GM12891 (cell line): ENCODE measurements at regions not wholly inside any gene's neighbourhood (a gene's known extent, or its start where the extent isn't known, plus 50 kb on each side); places are given as distances from the start of the nearest gene placed in this dataset.

ENCODE experiments used
- PAX5 ChIP-seq: IDR thresholded peaks from 2 replicates; pipeline ENCODE4 v1.6.1; 2011; ENCODE audit warnings: low read length, moderate library complexity, mild to moderate bottlenecking; ENCODE audit not compliant: insufficient read depth, severe bottlenecking
- POLR2A ChIP-seq: IDR thresholded peaks from 2 replicates; pipeline ENCODE4 v1.6.1; 2011; ENCODE audit warnings: low read depth, low read length, control low read depth
- POLR2AphosphoS5 ChIP-seq: IDR thresholded peaks from 2 replicates; pipeline ENCODE4 v1.6.1; 2011; ENCODE audit warnings: low read depth, low read length, control low read depth
- POU2F2 ChIP-seq: IDR thresholded peaks from 2 replicates; pipeline ENCODE4 v1.6.1; 2011; ENCODE audit warnings: low read depth, mild to moderate bottlenecking, control low read depth, low read length, moderate library complexity
- TAF1 ChIP-seq: IDR thresholded peaks from 2 replicates; pipeline ENCODE4 v1.6.1; 2011; ENCODE audit warnings: low read depth, low read length, control low read depth

GRCh38 chr3:98655666-98656065, 62.3 kb upstream of the CPOX start:
- TF ChIP-seq POLR2A (no peak), POLR2AphosphoS5 (no peak), POU2F2 (no peak), TAF1 (no peak), PAX5 (no peak)
